HG03095 (cell line): ENCODE measurements at regions not wholly inside any gene's neighbourhood (a gene's known extent, or its start where the extent isn't known, plus 50 kb on each side); places are given as distances from the start of the nearest gene placed in this dataset.

Experiments
- ATAC-seq: cut with Tn5 transposase; IDR thresholded peaks from one replicate; pipeline ENCODE4 v1.9.1; 2021; ENCODE audit warnings: moderate library complexity; ENCODE audit not compliant: unreplicated experiment

DNA sequence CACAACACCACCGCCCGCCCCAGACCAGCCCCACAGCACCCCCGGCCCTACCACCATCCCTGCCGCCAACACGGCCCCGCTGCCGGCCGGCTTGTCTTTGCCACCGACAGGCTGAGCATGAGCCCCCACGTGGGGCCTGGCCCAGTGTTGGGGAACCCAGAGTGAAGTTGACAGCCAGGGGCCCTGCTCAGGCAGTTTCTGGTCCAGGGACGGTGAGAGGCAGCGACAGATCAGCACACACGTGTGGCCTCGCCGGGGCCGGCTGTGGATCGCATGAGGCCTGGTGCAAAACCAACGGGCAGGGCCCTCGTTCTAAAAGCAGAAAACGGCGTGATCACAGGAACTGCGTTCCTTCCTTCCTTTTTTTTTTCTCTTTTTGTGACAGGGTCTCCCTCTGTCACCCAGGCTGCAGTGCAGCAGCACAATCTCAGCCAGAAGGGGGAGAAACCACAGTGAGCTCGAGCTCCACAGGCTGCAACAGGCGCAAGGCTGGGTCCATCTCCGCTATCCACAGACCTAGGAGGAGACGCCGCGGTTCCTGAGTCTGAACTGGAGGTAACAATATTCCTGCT, 50.5 kb upstream of the FBRSL1 start:
- ATAC-seq, result no peak

DNA sequence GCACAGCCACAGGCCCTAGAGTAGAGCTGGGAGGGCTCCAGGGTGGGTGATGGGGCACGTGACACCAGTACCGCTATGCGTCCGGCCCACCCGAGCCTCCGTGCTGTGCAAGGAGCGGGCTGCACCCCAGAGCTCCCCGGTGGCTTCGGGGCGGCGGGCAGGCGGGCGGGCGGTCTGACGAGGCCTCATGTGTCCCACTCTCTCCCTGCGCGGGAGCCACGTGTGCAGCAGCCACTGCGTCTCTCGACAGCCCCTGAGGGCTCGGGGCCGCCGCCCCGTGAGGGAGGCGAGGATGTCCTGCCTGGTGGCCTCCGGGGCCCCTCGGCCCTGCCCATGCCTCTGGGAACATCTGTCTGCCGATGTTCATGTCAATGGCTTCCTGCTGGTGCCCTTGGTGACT, 51.2 kb upstream of the FBRSL1 start:
- ATAC-seq, result no peak

GRCh38 chr12:132437943-132438700, 51.8 kb upstream of the FBRSL1 start:
- no peak for ATAC-seq

GRCh38 chr12:132437252-132437932, 52.6 kb upstream of the FBRSL1 start:
- no peak for ATAC-seq

GRCh38 chr12:132436791-132437251, 53.1 kb upstream of the FBRSL1 start:
- no peak for ATAC-seq

GRCh38 chr12:132435486-132436187, 54.3 kb upstream of the FBRSL1 start:
- no peak for ATAC-seq

GRCh38 chr12:132433641-132434395, 56.1 kb upstream of the FBRSL1 start:
- ATAC-seq, result no peak

GRCh38 chr12:132432721-132433577, 57.0 kb upstream of the FBRSL1 start:
- ATAC-seq, result no peak

DNA sequence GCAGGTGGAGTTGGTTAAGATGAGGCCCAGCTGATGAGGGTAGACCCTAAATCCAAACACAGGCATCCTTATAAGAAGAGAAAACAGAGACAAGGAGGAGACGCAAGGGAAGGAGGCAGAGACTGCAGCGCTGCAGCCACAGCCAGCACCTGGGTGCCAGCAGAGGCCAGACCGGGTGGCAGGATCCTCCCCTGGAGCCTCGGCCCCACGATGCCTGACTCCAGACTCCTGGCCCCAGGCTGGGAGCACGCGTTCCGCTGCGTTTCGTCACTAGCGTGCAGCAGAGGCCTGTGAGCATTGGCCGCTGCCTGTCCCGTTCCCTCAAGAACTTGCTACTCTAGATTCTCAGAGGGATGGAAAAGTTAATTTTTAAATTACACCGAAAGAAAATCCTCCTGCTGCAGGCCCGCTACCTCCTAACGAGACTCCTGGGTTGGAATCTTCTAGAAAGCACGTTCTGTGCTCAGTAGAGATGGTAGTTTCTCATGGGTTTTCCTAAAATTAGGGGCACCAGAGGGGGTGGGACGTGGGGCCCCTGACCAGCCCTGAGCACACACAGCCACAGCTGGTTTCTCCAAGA, 57.7 kb upstream of the FBRSL1 start:
- ATAC-seq, result no peak

DNA sequence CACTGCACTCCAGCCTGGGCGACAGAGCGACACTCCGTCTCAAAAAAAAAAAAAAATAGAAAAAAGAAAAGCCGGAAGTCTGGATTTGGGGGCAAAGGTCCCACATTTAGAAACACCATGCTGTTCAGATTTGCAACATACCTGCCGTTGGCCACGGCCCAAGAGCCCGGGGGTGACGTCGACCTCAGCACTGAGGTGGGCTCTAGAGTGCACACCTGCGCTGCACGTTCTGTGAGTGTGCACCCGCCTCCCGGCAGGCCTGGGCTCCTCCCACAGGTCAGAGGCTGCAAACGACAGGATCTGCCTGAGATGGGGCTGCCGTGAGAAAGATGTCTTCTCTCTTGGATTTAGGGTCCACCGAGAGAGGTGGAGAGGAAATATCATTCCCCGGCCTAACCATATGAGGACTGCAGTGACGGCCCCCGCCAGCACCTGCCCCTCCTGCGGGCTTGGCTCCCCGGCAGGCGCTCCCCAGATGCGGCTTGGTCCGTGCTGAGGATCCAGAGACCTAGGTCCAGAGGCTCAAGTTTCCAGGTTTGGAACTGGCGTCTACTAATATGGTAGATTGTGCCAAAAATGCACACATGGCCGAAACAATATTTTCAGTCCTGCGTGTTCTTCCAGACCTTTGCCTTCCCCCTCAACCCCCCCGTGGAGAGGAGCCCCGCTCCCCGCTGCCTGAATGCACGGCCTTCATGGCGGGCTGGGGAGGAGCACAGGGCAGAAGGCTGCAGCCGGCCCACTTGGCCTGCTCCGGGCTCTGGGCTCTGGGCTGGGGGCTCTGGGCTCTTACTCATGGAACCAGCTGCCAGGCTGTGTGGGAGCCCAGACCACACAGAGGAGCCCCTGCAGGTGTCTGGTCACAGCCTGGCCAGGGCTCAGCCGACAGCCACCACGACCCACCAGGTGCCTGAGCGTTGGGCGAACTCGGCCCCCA, 58.8 kb upstream of the FBRSL1 start:
- ATAC-seq, result no peak

DNA sequence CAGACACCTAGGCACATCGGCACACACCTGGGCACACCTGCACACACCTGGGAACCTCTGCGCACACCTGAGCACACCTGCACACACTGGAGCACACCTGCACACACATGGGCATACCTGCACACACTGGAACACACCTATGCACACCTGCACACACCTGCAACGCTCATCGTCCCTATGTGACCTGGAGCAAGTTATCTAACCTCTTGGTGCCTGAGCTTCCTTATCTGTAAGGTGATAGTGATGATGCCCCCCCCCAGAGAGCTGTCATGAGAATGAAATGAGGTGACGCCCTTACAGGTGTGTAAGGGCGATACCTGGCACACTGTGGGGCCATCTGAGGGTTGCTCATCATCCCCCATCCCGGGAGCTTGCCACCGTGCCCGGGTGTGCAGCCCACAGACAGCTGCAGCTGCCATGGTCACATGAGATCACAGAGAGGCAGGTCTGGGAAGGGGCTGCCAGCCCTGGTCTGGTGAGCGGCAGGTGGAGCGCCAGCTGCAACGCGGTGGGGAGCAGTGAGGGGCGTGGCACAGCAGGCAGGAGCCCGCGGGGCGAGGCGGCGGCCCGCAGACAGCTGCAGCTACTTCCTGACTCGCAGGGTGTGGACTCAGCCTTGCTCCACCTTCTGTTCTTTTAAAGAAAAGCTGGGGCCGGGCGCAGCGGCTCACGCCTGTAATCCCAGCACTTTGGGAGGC, 59.9 kb upstream of the FBRSL1 start:
- ATAC-seq, result peak; percentile 57

GRCh38 chr12:132429602-132429945, 60.4 kb upstream of the FBRSL1 start:
- ATAC-seq, result no peak

- no peak for ATAC-seq
These were observed 60.9 kb upstream of the FBRSL1 start for GRCh38 chr12:132428936-132429601.

DNA sequence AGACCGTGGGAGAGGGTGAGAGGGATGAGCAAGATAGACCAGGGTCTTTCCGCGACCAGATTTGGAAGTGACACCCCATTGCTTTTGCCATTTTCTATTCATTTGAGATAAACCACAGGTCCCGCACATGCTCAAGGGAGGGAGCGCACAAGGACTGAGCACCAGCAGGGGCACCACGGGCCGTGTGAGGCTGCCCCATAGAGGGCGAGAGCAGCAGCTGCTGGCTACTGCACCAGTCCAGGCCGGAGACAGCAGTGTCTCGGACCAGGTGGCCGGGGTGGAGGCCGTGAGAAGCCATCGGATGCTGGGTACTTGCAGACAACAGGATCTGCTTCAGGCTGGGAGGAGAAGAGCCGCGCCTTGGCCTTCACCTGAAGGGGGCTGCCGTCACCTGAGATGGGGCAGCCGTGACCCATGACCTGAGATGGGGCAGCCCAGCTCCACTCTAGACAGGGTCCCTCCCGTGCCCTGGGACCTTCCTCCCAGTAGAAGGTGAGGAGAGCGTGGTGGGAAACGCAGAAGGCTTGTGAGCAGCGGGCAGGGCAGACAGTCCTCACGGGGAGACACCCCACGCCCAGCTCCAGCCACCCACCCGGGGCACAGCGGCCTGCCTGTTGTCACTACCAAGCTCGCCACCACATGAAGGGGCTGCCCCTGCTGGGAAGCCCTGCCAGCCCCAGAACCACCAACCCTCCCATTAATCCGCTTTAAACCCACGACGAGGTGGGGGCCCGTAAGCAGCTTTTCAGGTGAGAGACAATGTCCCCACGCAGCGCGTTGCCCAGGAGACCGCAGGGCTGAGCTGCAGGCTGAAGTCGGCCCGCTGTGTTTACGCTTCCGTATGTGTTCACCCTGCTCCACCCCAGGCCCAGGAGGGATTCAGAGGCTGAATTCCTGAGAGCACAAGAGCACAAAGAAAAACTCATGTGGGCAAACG, 61.7 kb upstream of the FBRSL1 start:
- ATAC-seq, result no peak

- no peak for ATAC-seq
These were observed 62.7 kb upstream of the FBRSL1 start for GRCh38 chr12:132427174-132427768.
